RPMI8226 (cell line): ENCODE measurements at regions not wholly inside any gene's neighbourhood (a gene's known extent, or its start where the extent isn't known, plus 50 kb on each side); places are given as distances from the start of the nearest gene placed in this dataset.
A peak's percentile ranks its signal among the peaks of the same experiment; 100 is the strongest.
"Not testable (repeated sequence)": the region's sequence is repeated elsewhere in the genome, so short reads cannot be mapped to it uniquely, and the experiment has no call there.

Source experiments
- DNase-seq: peaks from one replicate; pipeline ENCODE4 v3.0.0-alpha.2; 2015

- DNase-seq, result no peak
These were observed 233.6 kb upstream of the SEMA3E start for GRCh38 chr7:83882551-83882950.

GRCh38 chr7:83879063-83879462, 230.1 kb upstream of the SEMA3E start:
- DNase-seq, result no peak

- no peak for DNase-seq
These were observed 229.7 kb upstream of the SEMA3E start for GRCh38 chr7:83878614-83879013.

DNA sequence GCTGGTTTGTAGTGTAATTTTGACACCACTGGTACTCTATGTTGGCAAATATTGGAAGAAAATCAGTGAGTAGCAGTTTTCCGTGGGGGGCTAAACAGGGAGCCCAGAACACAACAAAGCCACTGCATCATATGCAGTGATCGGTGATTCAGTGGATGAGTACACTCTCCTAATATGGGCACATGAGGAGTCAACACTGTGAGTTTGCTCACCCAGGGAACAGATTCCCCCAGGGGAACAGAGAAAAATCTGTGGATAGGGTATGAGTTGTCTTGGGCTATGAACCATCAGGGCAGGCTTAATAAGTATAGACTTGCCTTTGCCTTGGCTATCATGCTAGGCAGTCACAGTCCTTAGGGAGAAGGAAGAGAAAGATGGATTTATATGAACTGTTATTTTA, 227.7 kb upstream of the SEMA3E start:
- DNase-seq, result no peak

GRCh38 chr7:83873459-83873858, 224.5 kb upstream of the SEMA3E start:
- no peak for DNase-seq

DNA sequence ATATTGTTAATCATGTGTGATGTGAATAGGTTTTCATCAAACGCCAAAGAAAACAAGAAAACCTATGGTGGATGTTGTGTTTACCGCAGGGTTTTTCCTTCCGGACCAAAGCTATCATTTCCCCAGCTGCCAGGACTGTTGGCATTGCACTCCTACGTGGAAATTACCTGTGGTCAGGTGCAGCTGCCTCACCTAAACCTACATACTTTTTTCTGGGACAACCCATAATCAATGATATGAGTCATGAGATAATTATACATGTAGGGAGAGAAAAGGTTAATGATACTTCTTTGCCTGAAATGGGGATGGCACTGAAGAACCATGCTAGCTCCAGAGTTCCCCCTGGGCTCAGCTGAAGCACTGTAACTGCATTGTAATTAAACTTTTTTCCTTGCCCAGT, 223.6 kb upstream of the SEMA3E start:
- DNase-seq, result no peak

- no peak for DNase-seq
These were observed 221.6 kb upstream of the SEMA3E start for GRCh38 chr7:83870515-83870914.

DNA sequence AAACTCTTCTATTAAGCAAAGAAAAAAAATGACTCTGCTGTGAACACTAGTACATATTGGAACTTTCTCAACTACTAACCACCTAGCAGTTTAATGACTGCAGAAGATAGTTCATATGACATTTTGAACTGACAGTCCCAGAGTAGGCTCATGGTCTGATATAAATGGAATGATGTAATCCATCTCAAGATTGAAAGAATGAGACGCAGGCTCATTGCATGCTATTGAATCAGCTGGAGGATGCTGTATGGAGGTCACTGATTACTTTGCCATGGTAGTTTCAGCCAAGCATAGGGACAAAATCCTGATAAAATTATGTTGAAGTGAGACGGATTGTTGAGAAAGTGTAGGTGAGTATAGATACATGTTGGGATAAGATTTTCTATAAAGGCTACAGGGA, 217.6 kb upstream of the SEMA3E start:
- no peak for DNase-seq

GRCh38 chr7:83864551-83864950, 215.6 kb upstream of the SEMA3E start:
- DNase-seq, result no peak

- DNase-seq, result no peak
These were observed 215.0 kb upstream of the SEMA3E start for GRCh38 chr7:83863906-83864305.

DNA sequence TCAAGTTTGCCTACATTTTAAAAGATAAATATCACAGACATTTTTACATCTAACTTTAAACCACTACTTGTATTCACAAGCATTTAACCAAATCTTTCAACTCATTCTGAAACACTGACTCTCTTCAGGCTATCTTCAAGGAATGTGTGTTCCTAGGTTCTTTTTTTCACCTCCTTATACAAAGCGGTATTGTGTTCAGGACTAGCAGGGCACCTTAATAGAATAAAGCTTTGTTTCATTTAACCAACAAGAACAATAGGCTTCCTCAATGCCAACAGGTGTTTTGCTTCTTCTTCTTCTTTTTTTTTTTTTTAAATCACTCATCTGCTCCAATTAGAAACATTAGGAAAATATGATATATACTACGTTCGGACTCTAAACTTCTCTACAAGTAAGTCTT, 212.9 kb upstream of the SEMA3E start:
- no peak for DNase-seq

- no peak for DNase-seq
These were observed 210.9 kb upstream of the SEMA3E start for GRCh38 chr7:83859827-83860226.

- no peak for DNase-seq
These were observed 208.8 kb upstream of the SEMA3E start for GRCh38 chr7:83857691-83858090.

GRCh38 chr7:83856094-83856493, 207.2 kb upstream of the SEMA3E start:
- peak; percentile 44 for DNase-seq

- no peak for DNase-seq
These were observed 203.2 kb upstream of the SEMA3E start for GRCh38 chr7:83852136-83852535.

DNA sequence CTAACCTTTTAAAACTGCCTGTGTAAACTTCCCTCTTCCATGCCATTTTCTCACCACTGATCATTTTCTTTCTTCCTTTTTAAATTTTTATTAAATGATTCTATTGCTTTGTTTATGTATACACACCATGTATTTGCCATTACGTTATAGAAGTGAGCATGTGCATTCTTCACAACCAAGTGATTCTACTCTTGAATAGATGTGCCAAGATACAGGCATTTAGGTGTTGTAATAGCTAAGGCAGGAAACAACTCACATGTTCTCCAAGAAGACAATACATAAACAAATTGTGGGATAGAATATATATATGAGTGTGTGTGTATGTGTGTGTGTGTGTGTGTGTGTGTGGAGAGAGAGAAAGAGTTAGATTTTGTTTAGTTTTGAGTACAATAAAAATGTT, 202.6 kb upstream of the SEMA3E start:
- DNase-seq, result no peak

DNA sequence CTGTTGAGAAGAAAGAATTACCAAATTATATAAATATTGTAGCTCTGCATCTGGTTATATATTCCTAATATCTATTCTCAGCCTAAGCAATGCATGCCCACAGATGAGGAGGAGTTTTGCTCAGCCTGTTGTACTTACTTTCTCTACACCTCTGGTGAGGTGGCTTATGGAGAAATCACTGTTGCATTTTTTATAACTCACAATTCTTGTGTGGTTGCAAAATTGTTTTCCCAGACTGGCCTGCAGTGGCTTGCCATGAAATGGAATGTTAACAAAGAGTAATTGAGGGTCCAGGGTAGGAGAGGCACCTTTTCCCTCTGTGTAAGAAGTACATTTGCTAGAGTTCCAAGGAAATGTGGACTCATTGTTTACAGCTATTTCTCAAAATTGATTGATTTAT, 202.0 kb upstream of the SEMA3E start:
- DNase-seq, result no peak

- peak; percentile 47 for DNase-seq
These were observed 201.2 kb upstream of the SEMA3E start for GRCh38 chr7:83850125-83850524.

GRCh38 chr7:83849131-83849530, 200.2 kb upstream of the SEMA3E start:
- no peak for DNase-seq

DNA sequence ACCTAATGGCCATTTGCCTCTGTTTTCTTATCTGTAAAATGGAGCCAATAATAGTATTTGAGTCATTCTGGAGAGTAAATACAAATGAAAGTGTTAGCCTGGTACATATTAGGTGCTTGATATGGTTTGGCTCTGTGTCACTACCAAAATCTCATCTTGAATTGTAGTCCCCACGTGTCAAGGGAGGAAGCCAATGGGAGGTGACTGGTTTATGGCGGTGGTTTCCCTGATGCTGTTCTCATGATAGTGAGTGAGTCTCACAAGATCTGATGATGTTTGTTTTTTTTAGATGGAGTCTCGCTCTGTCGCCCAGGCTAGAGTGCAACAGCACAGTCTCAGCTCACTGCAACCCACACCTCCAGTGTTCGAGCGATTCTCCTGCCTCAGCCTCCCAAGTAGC, 194.0 kb upstream of the SEMA3E start:
- DNase-seq, result peak; percentile 29

GRCh38 chr7:83837683-83838082, 188.7 kb upstream of the SEMA3E start:
- no peak for DNase-seq

- DNase-seq, result peak; percentile 31
These were observed 187.1 kb upstream of the SEMA3E start for GRCh38 chr7:83836028-83836427.

GRCh38 chr7:83835424-83835823, 186.5 kb upstream of the SEMA3E start:
- no peak for DNase-seq

- DNase-seq, result not testable (repeated sequence)
These were observed 184.8 kb upstream of the SEMA3E start for GRCh38 chr7:83833721-83834120.

GRCh38 chr7:83832009-83832408, 183.1 kb upstream of the SEMA3E start:
- no peak for DNase-seq

DNA sequence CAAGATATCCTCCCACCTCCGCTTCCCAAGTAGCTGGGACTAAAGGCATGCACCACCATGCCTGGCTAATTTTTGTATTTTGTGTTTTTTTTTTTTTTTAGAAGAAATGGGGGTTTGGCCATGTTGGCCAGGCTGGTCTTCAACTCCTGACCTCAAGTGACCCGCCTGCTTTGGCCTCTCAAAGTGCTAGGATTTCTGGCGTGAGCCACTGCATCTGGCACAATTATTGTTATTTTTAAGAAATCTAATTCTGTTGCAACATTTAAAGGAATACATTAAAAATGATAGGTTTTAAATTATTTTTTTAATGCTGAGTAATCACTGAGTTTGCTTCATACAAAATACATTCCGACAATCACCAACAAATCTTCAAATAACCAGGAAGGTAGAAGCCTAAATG, 178.1 kb upstream of the SEMA3E start:
- DNase-seq, result no peak
